SU-DHL-6 (cell line): ENCODE measurements at regions not wholly inside any gene's neighbourhood (a gene's known extent, or its start where the extent isn't known, plus 50 kb on each side); places are given as distances from the start of the nearest gene placed in this dataset.

Source experiments
- H2AFZ ChIP-seq: fragments of 200-600 bp; sonication (generic); 2 replicates; pipeline ENCODE4 v1.6.1; 2014; ENCODE audit warnings: low read depth, mild to moderate bottlenecking, moderate library complexity, mixed read lengths, antibody characterized with exemption, low read length; ENCODE audit not compliant: severe bottlenecking
- H3F3A ChIP-seq: fragments of 200-600 bp; shearing (Covaris generic); 2 replicates; pipeline ENCODE4 v1.6.0; 2016; ENCODE audit warnings: antibody characterized with exemption, mild to moderate bottlenecking; ENCODE audit not compliant: insufficient read depth
- H3K27ac ChIP-seq: fragments of 200-600 bp; sonication (generic); 2 replicates; pipeline ENCODE4 v1.5.1; 2016; ENCODE audit warnings: low read depth, mild to moderate bottlenecking, low read length, moderate library complexity, mixed read lengths
- H3K27me3 ChIP-seq: fragments of 200-600 bp; sonication (generic), shearing (Covaris generic); 2 replicates; pipeline ENCODE4 v1.6.0; 2014; ENCODE audit warnings: mild to moderate bottlenecking, low read length
- H3K36me3 ChIP-seq: fragments of 200-600 bp; sonication (generic); 2 replicates; pipeline ENCODE4 v1.6.1; 2014; ENCODE audit warnings: mild to moderate bottlenecking, low read length, mixed read lengths
- H3K4me2 ChIP-seq: fragments of 300-600, 200-600 bp; shearing (Covaris generic), sonication (generic); 2 replicates; pipeline ENCODE4 v1.6.0; 2014; ENCODE audit warnings: low read length, low read depth, mild to moderate bottlenecking; ENCODE audit not compliant: poor library complexity, severe bottlenecking
- H3K4me3 ChIP-seq: fragments of 200-600 bp; sonication (generic); 2 replicates; pipeline ENCODE4 v1.5.1; 2014; ENCODE audit warnings: antibody characterized with exemption, low read length, mild to moderate bottlenecking, mixed read lengths; ENCODE audit not compliant: insufficient read depth, poor library complexity, severe bottlenecking
- H3K79me2 ChIP-seq: fragments of 200-600 bp; sonication (generic); 2 replicates; pipeline ENCODE4 v1.6.1; 2014; ENCODE audit warnings: mild to moderate bottlenecking, low read length, moderate library complexity; ENCODE audit not compliant: insufficient read depth
- H3K9ac ChIP-seq: fragments of 200-600 bp; sonication (generic); 2 replicates; pipeline ENCODE4 v1.7.0; 2014; ENCODE audit warnings: mild to moderate bottlenecking, low read length
- H3K9me2 ChIP-seq: fragments of 200-600 bp; sonication (generic); replicated peaks from 2 replicates; pipeline ENCODE4 v1.6.1; 2014; ENCODE audit warnings: low read length; ENCODE audit not compliant: insufficient read depth
- H3K9me3 ChIP-seq: fragments of 200-600 bp; sonication (generic); 2 replicates; pipeline ENCODE4 v1.6.1; 2014; ENCODE audit warnings: low read length, mixed read lengths; ENCODE audit not compliant: insufficient read depth
- H4K20me1 ChIP-seq: fragments of 200-600 bp; sonication (generic); 2 replicates; pipeline ENCODE4 v1.6.1; 2014; ENCODE audit warnings: low read depth, mild to moderate bottlenecking, antibody characterized with exemption, low read length, moderate library complexity, mixed read lengths
- EZH2phosphoT487 ChIP-seq: fragments of 200-600 bp; sonication (generic), shearing (Covaris generic); conservative IDR thresholded peaks from 2 replicates; pipeline ENCODE4 v1.6.1; 2018; ENCODE audit warnings: mild to moderate bottlenecking, antibody characterized with exemption, low read length, moderate library complexity, mixed read lengths
- TF ChIP-seq, protein P1 (sequence below): fragments of 200-600 bp; sonication (generic); IDR thresholded peaks from one replicate; pipeline ENCODE4 v1.5.1; 2017; ENCODE audit warnings: antibody characterized with exemption, mild to moderate bottlenecking, low read length, moderate library complexity; ENCODE audit not compliant: insufficient read depth, poor library complexity, severe bottlenecking

DNA sequence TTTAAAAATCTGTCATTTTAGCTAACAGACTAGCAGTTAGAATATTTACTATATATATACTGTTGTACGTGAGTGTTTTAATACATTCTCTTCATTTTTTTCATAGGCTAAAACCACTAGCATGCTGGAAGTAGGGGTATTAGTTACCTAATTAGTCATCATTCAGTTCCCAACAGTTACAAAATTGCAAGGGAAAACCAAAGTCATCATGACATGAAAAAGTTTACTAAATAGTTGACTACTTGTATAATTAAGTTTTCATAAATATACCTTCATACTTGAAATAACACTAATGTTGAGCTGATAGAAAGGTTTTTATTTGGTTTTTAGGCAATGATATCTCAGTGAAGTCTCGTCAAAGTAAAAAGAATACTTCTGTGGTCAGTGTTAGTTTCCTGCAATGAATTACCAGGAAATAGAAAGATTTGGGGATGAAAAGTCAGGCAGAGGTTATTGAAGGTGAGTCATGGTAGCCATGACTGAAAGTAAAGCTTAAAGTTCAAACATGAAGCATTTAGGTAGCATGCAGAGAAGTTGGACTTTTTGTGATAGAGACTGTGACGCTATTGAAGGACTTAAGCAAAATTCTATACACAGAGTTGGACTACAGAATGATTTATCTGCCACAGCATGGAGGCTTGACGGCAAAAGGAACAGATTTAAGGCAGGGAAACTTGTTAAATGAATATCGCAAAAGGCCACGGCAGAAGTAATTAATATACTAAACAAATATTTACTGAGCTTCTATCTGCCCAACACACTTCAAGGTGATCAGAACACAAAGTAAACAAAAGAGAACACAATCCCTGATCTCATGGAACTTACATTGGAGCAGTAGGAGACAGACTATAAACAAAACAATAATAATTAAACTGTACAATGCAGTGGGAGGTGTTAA, 828.1 kb upstream of the FAT3 start:
- Histone ChIP-seq H3K27me3 (no peaks in the 10 kb centered on the region), H3K79me2 (no peaks in the 10 kb centered on the region), H3K4me3 (no peak overlapping the region), H3K4me2 (no peak overlapping the region), H3K36me3 (no peaks in the 10 kb centered on the region), H3F3A (no peaks in the 10 kb centered on the region), H4K20me1 (no peaks in the 10 kb centered on the region), H3K9ac (no peak overlapping the region), H3K9me2 (no peaks in the 10 kb centered on the region), H3K9me3 (no peaks in the 10 kb centered on the region), H3K27ac (no peak overlapping the region), H2AFZ (no peak overlapping the region)
- TF ChIP-seq EZH2phosphoT487, result no peak
- TF ChIP-seq, protein P1, sequence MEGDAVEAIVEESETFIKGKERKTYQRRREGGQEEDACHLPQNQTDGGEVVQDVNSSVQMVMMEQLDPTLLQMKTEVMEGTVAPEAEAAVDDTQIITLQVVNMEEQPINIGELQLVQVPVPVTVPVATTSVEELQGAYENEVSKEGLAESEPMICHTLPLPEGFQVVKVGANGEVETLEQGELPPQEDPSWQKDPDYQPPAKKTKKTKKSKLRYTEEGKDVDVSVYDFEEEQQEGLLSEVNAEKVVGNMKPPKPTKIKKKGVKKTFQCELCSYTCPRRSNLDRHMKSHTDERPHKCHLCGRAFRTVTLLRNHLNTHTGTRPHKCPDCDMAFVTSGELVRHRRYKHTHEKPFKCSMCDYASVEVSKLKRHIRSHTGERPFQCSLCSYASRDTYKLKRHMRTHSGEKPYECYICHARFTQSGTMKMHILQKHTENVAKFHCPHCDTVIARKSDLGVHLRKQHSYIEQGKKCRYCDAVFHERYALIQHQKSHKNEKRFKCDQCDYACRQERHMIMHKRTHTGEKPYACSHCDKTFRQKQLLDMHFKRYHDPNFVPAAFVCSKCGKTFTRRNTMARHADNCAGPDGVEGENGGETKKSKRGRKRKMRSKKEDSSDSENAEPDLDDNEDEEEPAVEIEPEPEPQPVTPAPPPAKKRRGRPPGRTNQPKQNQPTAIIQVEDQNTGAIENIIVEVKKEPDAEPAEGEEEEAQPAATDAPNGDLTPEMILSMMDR, result no peak

GRCh38 chr11:91394727-91395414, 829.7 kb upstream of the FAT3 start:
- no peak overlapping the region for H3K27ac ChIP-seq

DNA sequence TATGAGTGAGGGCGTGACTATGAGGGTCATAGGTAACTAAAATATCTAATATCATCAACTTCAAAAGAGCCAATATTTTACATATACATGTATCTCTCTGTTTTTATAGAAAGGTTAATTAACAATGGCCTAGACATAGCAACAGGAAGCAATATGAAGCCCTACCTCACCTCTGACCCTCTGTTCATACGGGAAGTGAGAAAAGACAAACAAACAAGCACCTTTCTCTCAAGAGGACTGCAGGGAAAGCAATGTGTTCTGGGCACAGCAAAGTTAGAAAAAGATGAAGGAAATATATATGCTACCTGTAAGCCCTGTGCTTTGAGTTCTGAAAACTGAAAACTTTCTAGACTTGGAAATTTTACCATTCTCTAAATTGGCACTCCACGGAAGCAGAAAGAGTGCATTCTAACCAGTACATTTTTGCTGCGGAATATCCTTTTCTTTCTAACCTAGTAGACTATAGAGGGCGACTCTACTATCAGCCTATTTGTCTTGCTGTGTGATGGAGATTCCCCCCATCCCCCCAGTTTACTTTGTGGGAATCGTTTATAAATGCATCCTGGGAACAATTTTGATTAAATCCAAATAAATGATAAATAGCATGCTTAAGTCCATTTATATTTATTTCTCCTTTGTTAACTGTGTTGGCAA, 830.4 kb upstream of the FAT3 start:
- Histone ChIP-seq H3K27me3 (no peaks in the 10 kb centered on the region), H3F3A (no peaks in the 10 kb centered on the region), H3K9me3 (no peaks in the 10 kb centered on the region), H3K9ac (no peak overlapping the region), H3K4me3 (no peak overlapping the region), H3K9me2 (no peaks in the 10 kb centered on the region), H4K20me1 (no peaks in the 10 kb centered on the region), H2AFZ (no peak overlapping the region), H3K27ac (no peak overlapping the region), H3K79me2 (no peaks in the 10 kb centered on the region), H3K4me2 (no peak overlapping the region), H3K36me3 (no peaks in the 10 kb centered on the region)
- TF ChIP-seq EZH2phosphoT487, result no peak
- TF ChIP-seq, protein P1, result no peak

More at GRCh38 chr11:91394727-91395414, 829.7 kb upstream of the FAT3 start:
- Histone ChIP-seq H3K4me2 (no peak overlapping the region), H3K9ac (no peak overlapping the region), H3K9me3 (no peaks in the 10 kb centered on the region), H3K79me2 (no peaks in the 10 kb centered on the region), H2AFZ (no peak overlapping the region), H3F3A (no peaks in the 10 kb centered on the region), H3K36me3 (no peaks in the 10 kb centered on the region), H3K9me2 (no peaks in the 10 kb centered on the region), H3K4me3 (no peak overlapping the region), H3K27me3 (no peaks in the 10 kb centered on the region), H4K20me1 (no peaks in the 10 kb centered on the region)
- TF ChIP-seq, protein P1, result no peak
- TF ChIP-seq EZH2phosphoT487, result no peak
